SK-N-SH treated with all-trans-retinoic acid at 6 μM for 48 hours (cell line): ENCODE measurements at regions not wholly inside any gene's neighbourhood (a gene's known extent, or its start where the extent isn't known, plus 50 kb on each side); places are given as distances from the start of the nearest gene placed in this dataset.

Experiments
- ATAC-seq: fragments of 200-7000 bp; cut with Tn5 transposase; 3 replicates; pipeline ENCODE4 v1.9.1; 2020; ENCODE audit warnings: mild to moderate bottlenecking, moderate library complexity
- BACH2 ChIP-seq: fragments of 250-450 bp; sonication (Bioruptor Pico); IDR thresholded peaks from 2 replicates; pipeline ENCODE4 v1.9.0; 2021; ENCODE audit warnings: mild to moderate bottlenecking, borderline replicate concordance
- CREB5 ChIP-seq: fragments of 250-450 bp; sonication (Bioruptor Pico); IDR thresholded peaks from 2 replicates; pipeline ENCODE4 v1.5.1; 2020; ENCODE audit warnings: low read depth, mild to moderate bottlenecking, moderate library complexity
- CSDC2 ChIP-seq: fragments of 250-450 bp; sonication (Bioruptor Pico); IDR thresholded peaks from 2 replicates; pipeline ENCODE4 v1.5.0; 2020; ENCODE audit warnings: mild to moderate bottlenecking, moderate library complexity
- CSRNP3 ChIP-seq: fragments of 250-450 bp; sonication (Bioruptor Pico); IDR thresholded peaks from 2 replicates; pipeline ENCODE4 v1.5.1; 2021; ENCODE audit warnings: mild to moderate bottlenecking, moderate library complexity
- ESRRG ChIP-seq: fragments of 250-450 bp; sonication (Bioruptor Pico); IDR thresholded peaks from 2 replicates; pipeline ENCODE4 v1.6.1; 2021; ENCODE audit warnings: mild to moderate bottlenecking
- ISL1 ChIP-seq: fragments of 250-450 bp; sonication (Bioruptor Pico); IDR thresholded peaks from 2 replicates; pipeline ENCODE4 v2.1.2; 2022; ENCODE audit warnings: mild to moderate bottlenecking, moderate library complexity
- OSR1 ChIP-seq: fragments of 250-450 bp; sonication (Bioruptor Pico); IDR thresholded peaks from 2 replicates; pipeline ENCODE4 v1.8.0; 2022; ENCODE audit warnings: moderate library complexity, mild to moderate bottlenecking, inconsistent platforms
- PATZ1 ChIP-seq: fragments of 250-450 bp; sonication (Bioruptor Pico); IDR thresholded peaks from 2 replicates; pipeline ENCODE4 v1.8.0; 2020; ENCODE audit warnings: mild to moderate bottlenecking, moderate library complexity, borderline replicate concordance
- PPARA ChIP-seq: fragments of 250-450 bp; sonication (Bioruptor Pico); IDR thresholded peaks from 2 replicates; pipeline ENCODE4 v1.5.0; 2020; ENCODE audit warnings: mild to moderate bottlenecking, borderline replicate concordance
- RARB ChIP-seq: fragments of 250-450 bp; sonication (Bioruptor Pico); IDR thresholded peaks from 2 replicates; pipeline ENCODE4 v1.8.0; 2021; ENCODE audit warnings: mild to moderate bottlenecking, moderate library complexity
- SNAI2 ChIP-seq: fragments of 250-450 bp; sonication (Bioruptor Pico); IDR thresholded peaks from 2 replicates; pipeline ENCODE4 v1.5.0; 2020; ENCODE audit warnings: mild to moderate bottlenecking, moderate library complexity
- TCF4 ChIP-seq: fragments of 250-450 bp; sonication (Bioruptor Pico); IDR thresholded peaks from 2 replicates; pipeline ENCODE4 v1.8.0; 2021; ENCODE audit warnings: mild to moderate bottlenecking, moderate library complexity, borderline replicate concordance
- TOX ChIP-seq: fragments of 250-450 bp; sonication (Bioruptor Pico); IDR thresholded peaks from 2 replicates; pipeline ENCODE4 v1.8.0; 2021; ENCODE audit warnings: mild to moderate bottlenecking, moderate library complexity, borderline replicate concordance
- ZC3H10 ChIP-seq: fragments of 250-450 bp; sonication (Bioruptor Pico); IDR thresholded peaks from 2 replicates; pipeline ENCODE4 v1.5.1; 2021; ENCODE audit warnings: mild to moderate bottlenecking, moderate library complexity
- ZFP3 ChIP-seq: fragments of 250-450 bp; sonication (Bioruptor Pico); IDR thresholded peaks from 2 replicates; pipeline ENCODE4 v1.5.0; 2020; ENCODE audit warnings: mild to moderate bottlenecking, moderate library complexity
- ZFP30 ChIP-seq: fragments of 450-650 bp; formaldehyde crosslinking; IDR thresholded peaks from 2 replicates; pipeline ENCODE4 v1.5.0; 2022; ENCODE audit warnings: mild to moderate bottlenecking, moderate library complexity
- ZNF565 ChIP-seq: fragments of 450-650 bp; formaldehyde crosslinking; conservative IDR thresholded peaks from 2 replicates; pipeline ENCODE4 v1.5.0; 2020; ENCODE audit warnings: low read depth, mild to moderate bottlenecking, moderate library complexity
- ZNF70 ChIP-seq: fragments of 450-650 bp; formaldehyde crosslinking; IDR thresholded peaks from 2 replicates; pipeline ENCODE4 v1.5.0; 2020; ENCODE audit warnings: mild to moderate bottlenecking, moderate library complexity
- ZNF8 ChIP-seq: fragments of 450-650 bp; formaldehyde crosslinking; IDR thresholded peaks from 2 replicates; pipeline ENCODE4 v1.5.0; 2020; ENCODE audit warnings: mild to moderate bottlenecking, moderate library complexity
- TF ChIP-seq, protein P1 (sequence below): fragments of 250-450 bp; sonication (Bioruptor Pico); IDR thresholded peaks from 2 replicates; pipeline ENCODE4 v1.8.0; 2021; ENCODE audit warnings: low read depth, mild to moderate bottlenecking, moderate library complexity, borderline replicate concordance

- no peak for ATAC-seq
- TF ChIP-seq CREB5 (CRISPR knock-in tag) (no peak), ESRRG (CRISPR knock-in tag) (no peak), CSRNP3 (CRISPR knock-in tag) (no peak)
Measured at GRCh38 chr15:47587940-47588802, 129.1 kb upstream of the SEMA6D start.

DNA sequence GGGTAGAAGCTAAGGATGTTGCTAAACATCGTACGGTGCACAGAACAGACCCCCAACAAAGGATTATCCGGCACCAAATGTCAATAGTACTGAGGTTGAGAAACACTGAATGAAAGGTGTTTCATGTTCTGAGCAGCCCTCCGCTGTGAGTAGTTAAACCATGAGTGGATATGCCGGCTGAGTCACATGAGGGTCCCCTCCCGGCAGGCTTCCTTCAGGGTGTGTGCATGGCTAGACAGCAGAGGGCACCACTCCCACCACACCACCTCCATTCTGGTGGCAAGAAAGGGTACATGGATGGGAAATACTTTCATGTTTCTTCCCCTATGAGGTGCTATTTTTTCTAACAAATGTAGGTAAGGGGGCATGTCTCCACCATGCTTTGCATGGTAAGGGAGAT lies 128.3 kb upstream of the SEMA6D start:
- ATAC-seq: no peak
- no peak for TF ChIP-seq CSDC2 (CRISPR knock-in tag)
- TF ChIP-seq, protein P1, sequence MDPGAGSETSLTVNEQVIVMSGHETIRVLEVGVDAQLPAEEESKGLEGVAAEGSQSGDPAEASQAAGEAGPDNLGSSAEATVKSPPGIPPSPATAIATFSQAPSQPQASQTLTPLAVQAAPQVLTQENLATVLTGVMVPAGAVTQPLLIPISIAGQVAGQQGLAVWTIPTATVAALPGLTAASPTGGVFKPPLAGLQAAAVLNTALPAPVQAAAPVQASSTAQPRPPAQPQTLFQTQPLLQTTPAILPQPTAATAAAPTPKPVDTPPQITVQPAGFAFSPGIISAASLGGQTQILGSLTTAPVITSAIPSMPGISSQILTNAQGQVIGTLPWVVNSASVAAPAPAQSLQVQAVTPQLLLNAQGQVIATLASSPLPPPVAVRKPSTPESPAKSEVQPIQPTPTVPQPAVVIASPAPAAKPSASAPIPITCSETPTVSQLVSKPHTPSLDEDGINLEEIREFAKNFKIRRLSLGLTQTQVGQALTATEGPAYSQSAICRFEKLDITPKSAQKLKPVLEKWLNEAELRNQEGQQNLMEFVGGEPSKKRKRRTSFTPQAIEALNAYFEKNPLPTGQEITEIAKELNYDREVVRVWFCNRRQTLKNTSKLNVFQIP: no peak

- no peak for ATAC-seq
- no peak for TF ChIP-seq ESRRG (CRISPR knock-in tag)
- no peak for TF ChIP-seq TCF4 (CRISPR knock-in tag)
- TF ChIP-seq CSDC2 (CRISPR knock-in tag): no peak
- TF ChIP-seq TOX (CRISPR knock-in tag): no peak
- TF ChIP-seq RARB: no peak
- TF ChIP-seq ZFP30: no peak
- no peak for TF ChIP-seq ZC3H10 (CRISPR knock-in tag)
- TF ChIP-seq ZFP3: no peak
- no peak for TF ChIP-seq PPARA (CRISPR knock-in tag)
- TF ChIP-seq PATZ1 (CRISPR knock-in tag): no peak
- TF ChIP-seq BACH2 (CRISPR knock-in tag): no peak
- TF ChIP-seq, protein P1: no peak
- no peak for TF ChIP-seq OSR1
- TF ChIP-seq ZNF565 (CRISPR knock-in tag): no peak
- TF ChIP-seq CSRNP3 (CRISPR knock-in tag): no peak
- no peak for TF ChIP-seq SNAI2 (CRISPR knock-in tag)
- no peak for TF ChIP-seq ZNF8 (CRISPR knock-in tag)
Measured at GRCh38 chr15:47598996-47599395, 118.3 kb upstream of the SEMA6D start.

GRCh38 chr15:47599806-47600205 lies 117.5 kb upstream of the SEMA6D start:
- ATAC-seq: no peak
- TF ChIP-seq ISL1 (CRISPR knock-in tag) (no peak), ZFP30 (no peak), OSR1 (no peak), SNAI2 (CRISPR knock-in tag) (no peak), ZNF70 (CRISPR knock-in tag) (no peak), PATZ1 (CRISPR knock-in tag) (no peak), CSRNP3 (CRISPR knock-in tag) (no peak)
